ENCODE measurements at regions not wholly inside any gene's neighbourhood (a gene's known extent, or its start where the extent isn't known, plus 50 kb on each side); places are given as distances from the start of the nearest gene placed in this dataset.
"Not testable (repeated sequence)": the region's sequence is repeated elsewhere in the genome, so short reads cannot be mapped to it uniquely, and the experiment has no call there.

- TF ChIP-seq, protein P1, sequence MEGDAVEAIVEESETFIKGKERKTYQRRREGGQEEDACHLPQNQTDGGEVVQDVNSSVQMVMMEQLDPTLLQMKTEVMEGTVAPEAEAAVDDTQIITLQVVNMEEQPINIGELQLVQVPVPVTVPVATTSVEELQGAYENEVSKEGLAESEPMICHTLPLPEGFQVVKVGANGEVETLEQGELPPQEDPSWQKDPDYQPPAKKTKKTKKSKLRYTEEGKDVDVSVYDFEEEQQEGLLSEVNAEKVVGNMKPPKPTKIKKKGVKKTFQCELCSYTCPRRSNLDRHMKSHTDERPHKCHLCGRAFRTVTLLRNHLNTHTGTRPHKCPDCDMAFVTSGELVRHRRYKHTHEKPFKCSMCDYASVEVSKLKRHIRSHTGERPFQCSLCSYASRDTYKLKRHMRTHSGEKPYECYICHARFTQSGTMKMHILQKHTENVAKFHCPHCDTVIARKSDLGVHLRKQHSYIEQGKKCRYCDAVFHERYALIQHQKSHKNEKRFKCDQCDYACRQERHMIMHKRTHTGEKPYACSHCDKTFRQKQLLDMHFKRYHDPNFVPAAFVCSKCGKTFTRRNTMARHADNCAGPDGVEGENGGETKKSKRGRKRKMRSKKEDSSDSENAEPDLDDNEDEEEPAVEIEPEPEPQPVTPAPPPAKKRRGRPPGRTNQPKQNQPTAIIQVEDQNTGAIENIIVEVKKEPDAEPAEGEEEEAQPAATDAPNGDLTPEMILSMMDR (IDR thresholded peaks at IDR 0.05; ENCODE audit: insufficient read depth, low read depth, low read length) = not testable (repeated sequence)
- TF ChIP-seq EZH2 (IDR thresholded peaks at IDR 0.05; ENCODE audit: insufficient read depth, low read length) = not testable (repeated sequence)
These were observed 75.4 kb upstream of the EXOC4 start for GRCh38 chr7:133177476-133177875.

All from astrocyte (in vitro differentiated cells and primary cell).